Stimulated activated CD4-positive, alpha-beta T cell treated with anti-CD3 and anti-CD28 coated beads, Interleukin-12 subunit alpha, Interleukin-12 subunit beta, amount 100 ng/mL, for 4 hours (primary cell): ENCODE measurements at regions not wholly inside any gene's neighbourhood (a gene's known extent, or its start where the extent isn't known, plus 50 kb on each side); places are given as distances from the start of the nearest gene placed in this dataset.

ENCODE experiments used
- DNase-seq: peaks from one replicate; pipeline ENCODE4 v3.0.0-alpha.2; 2020

DNA sequence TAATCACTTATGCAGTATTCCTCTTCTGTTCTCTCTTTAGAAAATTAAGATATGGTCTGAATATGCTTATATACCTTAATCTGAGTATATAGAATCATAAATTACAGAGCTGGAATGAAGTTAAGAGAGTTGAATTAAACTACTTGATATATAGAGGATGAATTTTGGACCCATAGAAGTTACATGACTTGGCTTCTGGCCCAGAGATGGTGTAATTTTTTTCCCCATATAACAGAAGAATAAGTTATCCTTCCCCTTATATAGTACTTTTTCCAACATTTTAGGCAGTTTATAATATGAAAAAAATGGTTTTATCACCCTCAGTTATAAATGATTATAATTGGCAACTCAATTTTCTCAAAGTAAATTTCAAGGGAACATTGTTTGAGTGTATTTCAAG is 616.3 kb downstream of the TBC1D4 start:
- no peak for DNase-seq

DNA sequence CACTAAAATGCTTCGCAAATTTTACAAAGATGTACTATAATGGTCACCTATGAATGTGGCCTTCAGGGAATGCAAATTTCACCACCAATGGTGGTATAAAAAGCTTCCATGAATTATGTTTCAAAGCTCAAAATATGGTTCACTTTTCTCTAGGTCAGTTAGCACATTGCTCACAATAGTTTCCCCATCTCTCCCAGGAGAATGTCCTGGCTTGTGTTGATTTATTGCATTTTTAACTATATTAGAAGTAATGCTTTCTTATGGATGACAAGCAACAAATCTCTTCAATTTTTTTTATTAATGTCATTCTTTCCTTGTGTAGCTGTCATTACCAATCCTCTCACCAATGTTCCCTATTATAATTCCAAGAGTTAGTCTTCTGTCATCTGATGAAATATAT is 621.2 kb downstream of the TBC1D4 start:
- no peak for DNase-seq

DNA sequence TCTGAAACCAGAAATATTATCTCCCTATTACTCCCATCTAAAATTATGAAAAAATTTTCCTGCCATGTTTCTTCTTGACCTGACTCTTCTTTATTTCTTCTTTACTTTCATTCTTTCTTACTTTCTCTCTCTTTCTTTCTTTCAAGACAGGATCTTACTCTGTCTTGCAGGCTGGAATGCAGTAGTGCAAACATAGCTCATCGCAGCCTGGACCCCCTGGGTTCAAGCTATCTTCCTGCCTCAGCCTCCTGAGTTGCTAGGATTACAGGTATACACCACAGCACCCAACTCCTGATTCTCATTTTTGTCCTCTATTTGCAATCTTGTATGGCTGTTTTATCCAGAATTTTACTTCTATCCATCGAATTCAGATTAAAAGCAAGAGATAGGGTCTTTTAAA is 631.1 kb downstream of the TBC1D4 start:
- DNase-seq = no peak

DNA sequence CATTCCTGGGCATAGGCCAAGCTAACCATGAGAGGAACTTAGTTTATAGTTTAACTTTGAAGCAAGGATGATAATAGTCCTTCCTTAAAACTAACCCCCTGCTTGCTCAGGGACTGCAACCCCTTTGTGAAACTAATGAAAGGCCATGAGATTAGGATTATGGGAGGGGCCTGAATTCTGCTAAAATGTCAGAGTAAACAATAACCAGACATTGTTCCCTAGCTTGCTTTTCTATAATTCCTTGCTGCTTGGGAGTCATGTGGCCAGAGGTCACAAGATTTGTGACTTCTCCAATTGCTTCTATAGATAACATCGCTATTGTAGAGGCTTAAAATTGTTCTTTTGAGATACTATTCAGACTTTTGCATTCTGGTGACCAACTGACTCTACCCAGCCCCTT is 634.0 kb downstream of the TBC1D4 start:
- DNase-seq = no peak

- no peak for DNase-seq
These were observed 636.2 kb downstream of the TBC1D4 start for GRCh38 chr13:74845806-74846205.

- DNase-seq = no peak
These were observed 640.3 kb downstream of the TBC1D4 start for GRCh38 chr13:74841651-74842050.

- no peak for DNase-seq
These were observed 640.8 kb downstream of the TBC1D4 start for GRCh38 chr13:74841123-74841522.

GRCh38 chr13:74839656-74840055 is 642.3 kb downstream of the TBC1D4 start:
- DNase-seq = no peak

GRCh38 chr13:74838096-74838495 is 643.9 kb downstream of the TBC1D4 start:
- no peak for DNase-seq

DNA sequence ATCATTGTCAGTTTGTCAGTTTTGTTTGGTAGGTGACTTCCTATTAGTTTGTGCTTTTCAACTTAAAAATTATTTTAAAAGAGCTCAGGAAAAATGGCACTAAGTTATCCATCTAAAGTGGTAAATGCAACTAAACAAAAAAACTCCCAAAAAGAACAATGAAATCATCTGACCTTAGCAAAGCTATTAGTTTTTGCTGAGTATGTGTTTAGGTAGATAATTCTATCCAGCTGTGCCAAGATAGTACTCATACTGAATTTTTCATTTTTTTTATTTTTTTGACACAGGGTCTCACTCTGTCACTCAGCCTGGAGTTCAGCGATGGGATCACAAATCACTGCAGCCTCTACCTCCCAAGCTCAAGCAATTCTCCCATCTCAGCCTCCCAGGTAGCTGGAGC is 645.3 kb downstream of the TBC1D4 start:
- DNase-seq = no peak

DNA sequence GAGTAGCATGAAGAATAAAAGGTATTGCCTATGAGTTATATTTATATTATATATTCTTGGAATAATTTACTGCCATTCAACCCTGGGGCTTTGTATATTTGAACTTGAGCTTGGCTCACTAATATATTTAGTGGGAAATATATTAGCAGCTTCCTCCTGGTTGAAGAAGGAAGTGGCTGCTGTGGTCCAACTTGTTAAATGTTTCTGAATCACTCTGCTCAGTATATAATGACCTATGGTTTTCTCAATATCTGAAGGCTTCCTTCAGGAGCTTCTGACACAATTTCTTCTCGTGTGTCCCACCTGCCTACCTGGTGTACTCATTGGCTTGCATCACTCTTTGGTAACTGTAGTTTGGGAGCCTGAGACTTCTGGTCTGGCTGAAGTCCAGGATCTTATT is 646.4 kb downstream of the TBC1D4 start:
- DNase-seq = no peak

- no peak for DNase-seq
These were observed 656.1 kb downstream of the TBC1D4 start for GRCh38 chr13:74825938-74826246.

GRCh38 chr13:74825152-74825937 is 656.6 kb downstream of the TBC1D4 start:
- DNase-seq = no peak

- no peak for DNase-seq
These were observed 661.2 kb downstream of the TBC1D4 start for GRCh38 chr13:74820809-74821208.

- no peak for DNase-seq
These were observed 662.4 kb downstream of the TBC1D4 start for GRCh38 chr13:74819549-74819948.

DNA sequence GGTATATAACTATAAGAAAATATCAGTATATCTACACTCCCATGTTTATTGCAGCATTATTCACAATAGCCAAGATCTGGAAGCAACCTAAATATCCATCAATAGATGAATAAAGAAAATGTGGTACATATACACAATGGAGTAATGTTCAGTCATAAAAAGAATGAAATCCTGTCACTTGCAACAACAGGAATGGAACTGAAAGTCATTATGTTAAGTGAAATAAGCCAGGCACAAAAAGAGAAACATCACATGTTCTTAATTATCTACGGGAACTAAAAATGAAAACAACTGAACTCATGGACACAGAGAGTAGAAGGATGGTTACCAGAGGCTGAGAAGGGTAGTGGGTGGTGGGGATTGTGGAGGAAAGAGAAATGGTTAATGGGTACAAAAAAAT is 665.2 kb downstream of the TBC1D4 start:
- DNase-seq = no peak

DNA sequence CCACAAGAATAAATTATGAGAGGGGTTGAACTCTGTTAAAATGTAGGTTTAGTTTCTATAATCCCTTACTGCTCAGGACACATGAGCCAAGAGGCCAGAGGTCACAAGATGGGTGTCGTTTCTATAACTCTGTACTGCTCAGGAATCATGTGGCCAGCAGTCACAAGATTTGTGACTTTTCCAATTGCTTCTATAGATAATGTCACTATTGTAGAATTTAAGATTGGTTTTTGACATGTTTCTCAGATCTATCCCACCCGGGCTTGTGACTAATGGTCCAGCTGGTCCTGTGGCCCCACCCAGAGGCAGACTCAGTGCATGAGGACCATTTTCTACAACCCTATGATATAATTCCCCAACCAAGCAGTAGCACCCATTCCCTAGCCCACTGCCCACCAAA is 662.0 kb upstream of the KLF12 start:
- no peak for DNase-seq

GRCh38 chr13:74795526-74795925 is 661.3 kb upstream of the KLF12 start:
- DNase-seq = no peak

DNA sequence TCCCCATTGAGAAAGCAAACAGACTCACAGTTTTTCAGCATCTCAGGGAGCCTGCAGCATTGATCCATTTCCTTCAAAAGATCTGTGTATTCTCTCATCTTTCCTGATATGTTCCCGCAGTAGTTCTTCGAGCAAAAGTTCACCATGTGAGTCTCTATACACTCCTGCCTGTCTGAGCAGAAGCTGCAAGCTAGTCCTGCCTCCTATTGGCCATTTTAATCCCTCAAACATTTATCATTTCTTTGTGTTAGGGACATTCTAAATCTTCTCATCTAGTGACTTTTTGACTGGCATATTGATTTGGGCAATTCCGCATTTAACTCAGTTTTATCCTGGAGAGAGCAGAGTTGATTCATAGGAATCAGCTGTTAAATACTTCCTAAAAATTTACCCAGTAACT is 660.4 kb upstream of the KLF12 start:
- DNase-seq = no peak

GRCh38 chr13:74794147-74794546 is 659.9 kb upstream of the KLF12 start:
- DNase-seq = no peak

DNA sequence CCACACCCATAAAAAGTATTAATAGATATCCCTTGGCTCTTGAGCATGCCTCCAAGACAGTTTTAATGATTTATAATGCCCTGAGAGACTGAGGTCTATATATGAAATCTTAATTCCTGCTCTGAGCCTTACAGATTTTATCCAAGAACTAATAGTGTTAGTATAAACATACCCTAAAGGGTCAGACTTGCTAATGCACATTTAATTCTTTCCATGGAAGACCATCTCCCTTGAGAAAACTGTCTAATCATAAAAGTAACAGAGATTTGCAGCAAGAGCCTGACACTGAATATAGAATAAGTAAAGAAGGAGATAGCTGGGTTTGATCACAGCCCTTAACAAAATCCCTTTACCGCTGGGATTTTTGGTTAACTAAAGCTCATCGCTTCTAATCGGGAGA is 650.8 kb upstream of the KLF12 start:
- no peak for DNase-seq

DNA sequence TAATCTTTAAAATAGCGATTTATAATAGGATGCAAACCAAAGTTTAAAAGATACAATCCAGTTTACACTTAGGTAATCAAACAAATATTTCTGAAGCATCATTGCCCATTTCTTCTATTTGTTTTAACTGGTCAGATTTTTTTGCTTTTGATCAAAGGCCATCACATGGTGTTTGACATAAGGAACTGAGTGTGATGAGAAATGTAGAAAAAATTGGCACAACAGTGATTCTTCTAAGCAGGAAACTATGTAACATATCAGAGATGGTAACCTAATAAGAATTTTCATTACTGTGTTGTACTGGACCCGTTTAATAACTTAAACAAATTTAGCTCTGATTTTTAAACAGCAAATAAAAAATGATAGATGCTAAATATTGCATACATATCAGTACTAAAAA is 644.7 kb upstream of the KLF12 start:
- DNase-seq = no peak

GRCh38 chr13:74778087-74778486 is 643.9 kb upstream of the KLF12 start:
- no peak for DNase-seq

DNA sequence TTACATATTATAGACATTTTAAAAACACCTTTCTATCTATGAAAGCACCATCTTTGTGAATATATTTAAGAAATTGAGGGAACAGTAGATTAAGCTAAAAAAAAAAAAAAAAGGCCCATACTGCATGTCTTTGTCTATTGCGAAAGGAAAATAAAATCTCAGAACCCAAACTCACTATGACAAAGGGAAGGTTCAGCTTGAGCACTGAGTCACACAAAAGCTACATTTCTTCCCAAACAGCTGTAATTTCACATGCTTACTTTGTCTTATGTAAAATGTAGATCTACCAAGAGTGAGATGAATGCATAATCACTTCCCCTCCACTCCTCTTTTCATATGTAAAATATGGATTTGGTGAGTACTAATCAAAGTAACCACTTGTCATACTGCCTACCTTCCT is 640.1 kb upstream of the KLF12 start:
- DNase-seq = no peak

DNA sequence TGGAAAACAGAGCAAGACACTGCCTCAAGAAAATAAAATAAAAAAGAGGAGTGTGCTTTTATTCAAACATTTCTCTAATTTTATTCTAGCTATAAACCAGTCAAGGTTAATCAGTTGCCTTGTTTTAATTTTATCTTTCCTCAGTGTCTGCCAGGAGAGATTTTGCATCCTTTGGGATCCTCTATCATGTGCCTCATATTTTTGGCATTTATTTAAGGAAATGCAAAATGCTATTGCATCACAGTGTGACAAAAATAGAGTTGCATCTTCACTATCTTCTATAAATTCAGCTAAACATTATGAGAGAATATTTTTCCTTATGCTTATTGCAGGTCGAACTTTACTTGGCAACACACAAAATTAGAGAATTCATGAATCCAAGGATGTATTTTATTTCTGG is 639.0 kb upstream of the KLF12 start:
- DNase-seq = no peak

- no peak for DNase-seq
These were observed 637.8 kb upstream of the KLF12 start for GRCh38 chr13:74771964-74772363.
